Neutrophil (primary cell): ENCODE measurements at regions not wholly inside any gene's neighbourhood (a gene's known extent, or its start where the extent isn't known, plus 50 kb on each side); places are given as distances from the start of the nearest gene placed in this dataset.

Experiments used
- H3K27ac ChIP-seq: fragments of 200-600 bp; sonication (generic); 2 replicates; pipeline ENCODE4 v1.5.1; 2016; ENCODE audit warnings: mild to moderate bottlenecking, moderate library complexity
- H3K27me3 ChIP-seq: fragments of 200-600 bp; sonication (generic); 2 replicates; pipeline ENCODE4 v1.6.0; 2016; ENCODE audit warnings: mild to moderate bottlenecking
- H3K36me3 ChIP-seq: fragments of 200-600 bp; sonication (generic); 2 replicates; pipeline ENCODE4 v1.5.1; 2017
- H3K4me1 ChIP-seq, 2 experiments: fragments of 200-600 bp in 1 of 2; sonication (generic) in 1 of 2; 1 replicate in 1 of 2; 2 replicates in 1 of 2; pipeline versions ENCODE4 v1.5.1 to v1.6.1; 2013 to 2016; ENCODE audit warnings: low read depth in 1 of 2, low read length in 1 of 2, mild to moderate bottlenecking in 1 of 2, moderate library complexity in 1 of 2; ENCODE audit not compliant: control insufficient read depth in 1 of 2, insufficient read depth in 1 of 2
- H3K4me3 ChIP-seq, 2 experiments: fragments of 200-600 bp in 1 of 2; sonication (generic) in 1 of 2; 1 replicate in 1 of 2; 2 replicates in 1 of 2; pipeline ENCODE4 v1.5.1; 2013 to 2016; ENCODE audit warnings: low read depth in 1 of 2, low read length in 1 of 2, mild to moderate bottlenecking in 1 of 2, moderate library complexity in 1 of 2
- H3K9me3 ChIP-seq: fragments of 200-600 bp; sonication (generic); 2 replicates; pipeline ENCODE4 v1.5.1; 2016
- TF ChIP-seq, protein P1 (sequence below): fragments of 200-600 bp; sonication (generic); IDR thresholded peaks from 2 replicates; pipeline ENCODE4 v1.5.1; 2016; ENCODE audit warnings: antibody characterized with exemption

DNA sequence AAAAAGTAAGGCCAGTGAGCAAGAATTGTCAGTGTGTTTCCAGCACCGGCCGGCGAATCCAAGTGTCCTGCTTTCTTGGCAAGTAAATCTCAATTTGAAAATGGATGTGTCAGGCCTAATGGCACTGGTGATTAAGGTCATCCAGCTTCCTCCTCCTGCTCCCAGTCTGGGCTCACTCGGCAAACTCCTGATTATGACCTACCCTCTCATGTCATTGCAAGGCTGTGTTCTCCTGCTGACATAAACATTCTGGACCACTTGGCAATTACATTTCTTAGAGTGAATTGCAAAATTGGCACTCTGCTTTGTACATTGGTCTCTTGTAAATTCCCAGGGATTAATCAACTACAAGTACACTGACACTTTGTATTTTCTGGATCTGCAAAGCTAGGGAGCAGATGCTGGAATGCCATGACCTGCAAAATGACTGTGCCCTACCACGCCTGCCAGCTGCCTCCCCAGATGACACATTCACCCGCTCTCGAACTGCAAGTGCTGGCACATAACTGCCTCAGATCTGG is 473.8 kb downstream of the KIF20B start:
- TF ChIP-seq, protein P1, sequence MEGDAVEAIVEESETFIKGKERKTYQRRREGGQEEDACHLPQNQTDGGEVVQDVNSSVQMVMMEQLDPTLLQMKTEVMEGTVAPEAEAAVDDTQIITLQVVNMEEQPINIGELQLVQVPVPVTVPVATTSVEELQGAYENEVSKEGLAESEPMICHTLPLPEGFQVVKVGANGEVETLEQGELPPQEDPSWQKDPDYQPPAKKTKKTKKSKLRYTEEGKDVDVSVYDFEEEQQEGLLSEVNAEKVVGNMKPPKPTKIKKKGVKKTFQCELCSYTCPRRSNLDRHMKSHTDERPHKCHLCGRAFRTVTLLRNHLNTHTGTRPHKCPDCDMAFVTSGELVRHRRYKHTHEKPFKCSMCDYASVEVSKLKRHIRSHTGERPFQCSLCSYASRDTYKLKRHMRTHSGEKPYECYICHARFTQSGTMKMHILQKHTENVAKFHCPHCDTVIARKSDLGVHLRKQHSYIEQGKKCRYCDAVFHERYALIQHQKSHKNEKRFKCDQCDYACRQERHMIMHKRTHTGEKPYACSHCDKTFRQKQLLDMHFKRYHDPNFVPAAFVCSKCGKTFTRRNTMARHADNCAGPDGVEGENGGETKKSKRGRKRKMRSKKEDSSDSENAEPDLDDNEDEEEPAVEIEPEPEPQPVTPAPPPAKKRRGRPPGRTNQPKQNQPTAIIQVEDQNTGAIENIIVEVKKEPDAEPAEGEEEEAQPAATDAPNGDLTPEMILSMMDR = no peak
- H3K36me3 ChIP-seq = no peaks in the 10 kb centered on the region
- no peak overlapping the region for H3K27ac ChIP-seq

GRCh38 chr10:90179696-90180407 is 478.5 kb downstream of the KIF20B start:
- Histone ChIP-seq H3K9me3 (no peaks in the 10 kb centered on the region), H3K4me3 (no peak overlapping the region), H3K4me1 (no peaks in the 10 kb centered on the region), H3K36me3 (no peaks in the 10 kb centered on the region), H3K27me3 (no peaks in the 10 kb centered on the region), H3K27ac (no peak overlapping the region)
- TF ChIP-seq, protein P1 = no peak

More for the DNA sequence above, 473.8 kb downstream of the KIF20B start:
- Histone ChIP-seq H3K4me1 (no peaks in the 10 kb centered on the region), H3K9me3 (no peaks in the 10 kb centered on the region), H3K27me3 (no peaks in the 10 kb centered on the region), H3K4me3 (no peak overlapping the region)

- Histone ChIP-seq H3K9me3 (no peaks in the 10 kb centered on the region), H3K36me3 (no peaks in the 10 kb centered on the region), H3K4me1 (no peaks in the 10 kb centered on the region), H3K4me3 (no peak overlapping the region), H3K27me3 (no peaks in the 10 kb centered on the region), H3K27ac (no peak overlapping the region)
- TF ChIP-seq, protein P1 = no peak
These were observed 479.7 kb downstream of the KIF20B start for GRCh38 chr10:90180886-90181691.

DNA sequence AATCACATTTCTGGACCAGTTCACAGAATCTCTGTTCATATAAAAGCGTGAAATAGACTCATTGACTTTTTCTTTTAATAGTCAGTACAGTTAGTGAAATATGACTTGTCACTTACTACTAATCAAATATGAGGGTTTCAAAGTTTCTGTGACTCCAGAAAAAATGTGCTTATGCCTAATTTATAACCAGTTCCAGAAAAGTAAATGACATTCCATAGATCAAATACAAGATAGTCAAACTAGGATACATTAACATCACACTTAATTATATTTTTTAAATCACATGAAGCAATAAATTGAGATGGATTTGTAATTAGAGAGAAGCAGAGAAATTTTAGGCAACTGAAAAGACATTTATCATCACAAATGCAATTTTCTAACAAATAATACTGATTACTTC is 491.4 kb downstream of the KIF20B start:
- H3K9me3 ChIP-seq = no peaks in the 10 kb centered on the region
- H3K4me1 ChIP-seq = no peaks in the 10 kb centered on the region
- H3K27ac ChIP-seq = no peak overlapping the region
- H3K4me3 ChIP-seq = no peak overlapping the region
- no peaks in the 10 kb centered on the region for H3K27me3 ChIP-seq
- H3K36me3 ChIP-seq = no peaks in the 10 kb centered on the region
- TF ChIP-seq, protein P1 = no peak

GRCh38 chr10:90193240-90193985 is 492.0 kb downstream of the KIF20B start:
- H3K36me3 ChIP-seq = no peaks in the 10 kb centered on the region
- H3K4me1 ChIP-seq = no peaks in the 10 kb centered on the region
- H3K4me3 ChIP-seq = no peak overlapping the region
- H3K9me3 ChIP-seq = no peaks in the 10 kb centered on the region
- no peak overlapping the region for H3K27ac ChIP-seq
- H3K27me3 ChIP-seq = no peaks in the 10 kb centered on the region
- TF ChIP-seq, protein P1 = no peak
